Panc1 (cell line): ENCODE measurements at regions not wholly inside any gene's neighbourhood (a gene's known extent, or its start where the extent isn't known, plus 50 kb on each side); places are given as distances from the start of the nearest gene placed in this dataset.
"Not testable (repeated sequence)": the region's sequence is repeated elsewhere in the genome, so short reads cannot be mapped to it uniquely, and the experiment has no call there.

ENCODE experiments used
- ATAC-seq: fragments of 200-7000 bp; cut with Tn5 transposase; 2 replicates; pipeline ENCODE4 v1.9.1; 2020; ENCODE audit warnings: mild to moderate bottlenecking, moderate library complexity
- BruUV-seq: library from RNA; stranded (reverse); fragments of 400-500 nt; replicated peaks from 2 replicates; lab custom pipeline; 2021; lab: Mats Ljungman, UMichigan
- CTCF ChIA-PET: fragments of 300-600 bp; sonication (Branson Sonifier 250); formaldehyde crosslinking; loops from one replicate; lab custom pipeline; 2022; ENCODE audit warnings: antibody characterized with exemption; lab: Charles Lee
- POLR2A ChIA-PET: fragments of 300-600 bp; sonication (Branson Sonifier 250); formaldehyde crosslinking; loops from one replicate; lab custom pipeline; 2022; ENCODE audit warnings: antibody characterized with exemption; lab: Charles Lee
- DNase-seq: peaks from one replicate; pipeline ENCODE4 v3.0.0-alpha.2; 2010; ENCODE audit warnings: low read depth, low spot score
- H3K27ac ChIP-seq: 2 replicates; pipeline ENCODE4 v1.5.1; 2011; ENCODE audit warnings: mild to moderate bottlenecking, low read length, inconsistent platforms
- H3K27me3 ChIP-seq: fragments of 200-500 bp; sonication (Bioruptor generic); 2 replicates; pipeline ENCODE4 v1.6.0; 2014; ENCODE audit warnings: low read length, inconsistent platforms; ENCODE audit not compliant: control insufficient read depth, insufficient read depth
- H3K36me3 ChIP-seq: fragments of 200-500 bp; sonication (Bioruptor generic); 2 replicates; pipeline ENCODE4 v1.5.1; 2014; ENCODE audit warnings: inconsistent platforms, mild to moderate bottlenecking, low read length, moderate library complexity; ENCODE audit not compliant: control insufficient read depth, insufficient read depth
- H3K4me1 ChIP-seq: 2 replicates; pipeline ENCODE4 v1.5.1; 2011; ENCODE audit warnings: inconsistent platforms, mild to moderate bottlenecking, low read length, moderate library complexity; ENCODE audit not compliant: control insufficient read depth, insufficient read depth
- H3K4me3 ChIP-seq, 2 experiments: 2 replicates each; pipeline ENCODE4 v1.5.1; 2011 to 2012; ENCODE audit warnings: low read depth in 2 of 2, low read length in 2 of 2, mild to moderate bottlenecking in 2 of 2, inconsistent platforms in 1 of 2, moderate library complexity in 1 of 2
- H3K9me3 ChIP-seq: fragments of 200-500 bp; sonication (Bioruptor generic); 2 replicates; pipeline ENCODE4 v1.5.1; 2014; ENCODE audit warnings: low read depth, mild to moderate bottlenecking, inconsistent platforms, low read length, moderate library complexity; ENCODE audit not compliant: control insufficient read depth, insufficient read depth
- CTCF ChIP-seq: fragments of 450-650 bp; IDR thresholded peaks from 2 replicates; pipeline ENCODE4 v1.5.1; 2017; ENCODE audit warnings: mild to moderate bottlenecking
- POLR2AphosphoS5 ChIP-seq: IDR thresholded peaks from 2 replicates; pipeline ENCODE4 v1.6.1; 2012; ENCODE audit warnings: mild to moderate bottlenecking, low read depth, low read length, moderate library complexity
- REST ChIP-seq, 2 experiments: IDR thresholded peaks; 2 replicates each; pipeline ENCODE4 v1.6.1; 2011 to 2012; ENCODE audit warnings: low read depth in 2 of 2, control low read depth in 1 of 2, low read length in 1 of 2, mild to moderate bottlenecking in 1 of 2, moderate library complexity in 1 of 2; ENCODE audit not compliant: insufficient read depth in 1 of 2
- SIN3A ChIP-seq: IDR thresholded peaks from 2 replicates; pipeline ENCODE4 v1.6.1; 2012; ENCODE audit warnings: low read depth, mild to moderate bottlenecking, low read length, moderate library complexity, borderline replicate concordance; ENCODE audit not compliant: insufficient read depth
- TCF7L2 ChIP-seq: IDR thresholded peaks from 2 replicates; pipeline ENCODE4 v1.6.1; 2011; ENCODE audit warnings: mild to moderate bottlenecking, low read depth, low read length, inconsistent platforms
- in situ Hi-C: cut with HindIII; loops from 2 replicates; pipeline ENCODE4 v1.10.0; 2016; ENCODE audit warnings: low sequenced_read_pairs, low pct_unique_long_range_greater_than_20kb
- intact Hi-C: fragments of 100-400 bp; cut with micrococcal nuclease; formaldehyde crosslinking; loops from one replicate; pipeline ENCODE4 v1.10.0; 2022; ENCODE audit not compliant: unreplicated experiment

GRCh38 chr1:65084066-65084465 is 63.9 kb upstream of the AK4 start:
- in situ Hi-C loops (no loop called here), intact Hi-C loops (no loop called here)
- Histone ChIP-seq H3K9me3 (no peaks in the 10 kb centered on the region), H3K4me1 (no peaks in the 10 kb centered on the region), H3K36me3 (no peaks in the 10 kb centered on the region), H3K4me3 (no peak overlapping the region), H3K27me3 (0 out of 2 replicates have a peak, but pooled peaks cover 2% of the 10 kb centered on the region), H3K27ac (no peak overlapping the region)
- no peak for ATAC-seq
- no peak for DNase-seq
- POLR2A ChIA-PET: no interaction called here
- TF ChIP-seq CTCF (no peak), SIN3A (no peak), REST (IDR thresholded peaks at IDR 0.05; ENCODE audit: insufficient read depth in 1 of 2, low read depth in 2 of 2, low read length in 1 of 2) (no peak), POLR2AphosphoS5 (no peak)
- BruUV-seq: no TSS peak
- CTCF ChIA-PET: no interaction called here

- intact Hi-C loops, H3K4me1 ChIP-seq, in situ Hi-C loops, DNase-seq, H3K27ac ChIP-seq, ATAC-seq, H3K36me3 ChIP-seq, H3K9me3 ChIP-seq, POLR2A ChIA-PET, BruUV-seq, H3K27me3 ChIP-seq, CTCF ChIA-PET, H3K4me3 ChIP-seq: not testable (repeated sequence)
Observed at GRCh38 chr1:65087519-65087918, 60.5 kb upstream of the AK4 start.

GRCh38 chr1:65090406-65090805 is 57.6 kb upstream of the AK4 start:
- ChIA-PET CTCF (no interaction called here), POLR2A (no interaction called here)
- no peak overlapping the region for H3K4me3 ChIP-seq
- in situ Hi-C loops: no loop called here
- H3K27me3 ChIP-seq: no peaks in the 10 kb centered on the region
- no peaks in the 10 kb centered on the region for H3K36me3 ChIP-seq
- intact Hi-C loops: no loop called here
- DNase-seq (no peak), ATAC-seq (peak; percentile 53; the same call in 1 of the 2 replicates)
- TF ChIP-seq SIN3A (no peak), CTCF (no peak), TCF7L2 (no peak), REST (IDR thresholded peaks at IDR 0.05; ENCODE audit: insufficient read depth in 1 of 2, low read depth in 2 of 2, low read length in 1 of 2) (no peak), POLR2AphosphoS5 (no peak)
- no peaks in the 10 kb centered on the region for H3K4me1 ChIP-seq
- H3K27ac ChIP-seq: no peak overlapping the region
- BruUV-seq: no TSS peak
- H3K9me3 ChIP-seq: no peaks in the 10 kb centered on the region
